Endothelial cell of umbilical vein (primary cell): ENCODE measurements at regions not wholly inside any gene's neighbourhood (a gene's known extent, or its start where the extent isn't known, plus 50 kb on each side); places are given as distances from the start of the nearest gene placed in this dataset.

ENCODE experiments used
- BruUV-seq: library from RNA; stranded (reverse); fragments of 400-500 nt; replicated peaks from 2 replicates; lab custom pipeline; 2021; lab: Mats Ljungman, UMichigan
- CTCF ChIA-PET: fragments of 300-600, 350-600 bp; sonication (Branson Sonifier 250); formaldehyde crosslinking; loops from one replicate; lab custom pipeline; 2021; ENCODE audit warnings: antibody characterized with exemption, inconsistent platforms; lab: Charles Lee
- POLR2A ChIA-PET: fragments of 300-600, 350-600 bp; sonication (Branson Sonifier 250); formaldehyde crosslinking; loops from one replicate; lab custom pipeline; 2021; ENCODE audit warnings: antibody characterized with exemption, inconsistent platforms; lab: Charles Lee
- DNase-seq: peaks from one replicate; pipeline ENCODE4 v3.0.0-alpha.2; 2011; ENCODE audit warnings: low read depth, low spot score
- FAIRE-seq: peaks from 2 replicates; lab custom pipeline; 2011; peaks lifted over from hg19 to GRCh38; lab: Jason Lieb, UNC
- H2AFZ ChIP-seq: 2 replicates; pipeline ENCODE4 v1.6.0; 2012; ENCODE audit warnings: low read depth, low read length, control low read depth, inconsistent platforms
- H3K27ac ChIP-seq: 2 replicates; pipeline ENCODE4 v1.5.1; 2011; ENCODE audit warnings: low read depth, mild to moderate bottlenecking, control low read depth, low read length, moderate library complexity; ENCODE audit not compliant: insufficient read depth
- H3K27me3 ChIP-seq, 2 experiments: 2 replicates each; pipeline versions ENCODE4 v1.6.0 to v1.6.1; 2011; ENCODE audit warnings: low read length in 2 of 2, mixed read lengths in 1 of 2; ENCODE audit not compliant: control insufficient read depth in 2 of 2, insufficient read depth in 2 of 2
- H3K36me3 ChIP-seq, 2 experiments: 2 replicates in 1 of 2; 3 replicates in 1 of 2; pipeline ENCODE4 v1.5.1; 2011; ENCODE audit warnings: low read length in 2 of 2, mild to moderate bottlenecking in 1 of 2, moderate library complexity in 1 of 2; ENCODE audit not compliant: control insufficient read depth in 2 of 2, insufficient read depth in 2 of 2; ENCODE audit errors: extremely low read depth in 1 of 2
- H3K4me1 ChIP-seq: 3 replicates; pipeline ENCODE4 v1.5.1; 2011; ENCODE audit warnings: mild to moderate bottlenecking, low read length; ENCODE audit not compliant: control insufficient read depth, insufficient read depth; ENCODE audit errors: extremely low read depth
- H3K4me2 ChIP-seq: 2 replicates; pipeline ENCODE4 v1.6.1; 2011; ENCODE audit warnings: low read length, control low read depth, mixed read lengths; ENCODE audit not compliant: insufficient read depth
- H3K4me3 ChIP-seq, 3 experiments: fragments of 200-600 bp in 1 of 3; sonication (generic), shearing (Covaris generic) in 1 of 3; replicated peaks in 1 of 3; 2 replicates each; pipeline ENCODE4 v1.5.1; 2011 to 2016; ENCODE audit warnings: control low read depth in 3 of 3, low read length in 3 of 3, mild to moderate bottlenecking in 2 of 3, inconsistent platforms in 1 of 3, low read depth in 1 of 3, moderate library complexity in 1 of 3; ENCODE audit not compliant: insufficient read depth in 1 of 3
- H3K79me2 ChIP-seq: 2 replicates; pipeline ENCODE4 v1.6.0; 2012; ENCODE audit warnings: low read length, inconsistent platforms; ENCODE audit not compliant: control insufficient read depth, insufficient read depth
- H3K9ac ChIP-seq: replicated peaks from 2 replicates; pipeline ENCODE3; 2011; ENCODE audit warnings: low read length, control low read depth; ENCODE audit not compliant: insufficient read depth; ENCODE audit errors: extremely low read depth
- H3K9me1 ChIP-seq: replicated peaks from 3 replicates; pipeline ENCODE4 v1.6.0; 2011; ENCODE audit warnings: mild to moderate bottlenecking, low read length; ENCODE audit not compliant: control insufficient read depth, insufficient read depth; ENCODE audit errors: extremely low read depth
- H3K9me3 ChIP-seq: replicated peaks from 2 replicates; pipeline ENCODE4 v1.5.1; 2012; ENCODE audit warnings: low read length, inconsistent platforms; ENCODE audit not compliant: control insufficient read depth, insufficient read depth
- H4K20me1 ChIP-seq: replicated peaks from 2 replicates; pipeline ENCODE3; 2011; ENCODE audit warnings: mild to moderate bottlenecking, low read length; ENCODE audit not compliant: control insufficient read depth, insufficient read depth; ENCODE audit errors: extremely low read depth
- EZH2 ChIP-seq: IDR thresholded peaks from 2 replicates; pipeline ENCODE4 v1.6.1; 2012; ENCODE audit warnings: borderline replicate concordance, low read depth, mild to moderate bottlenecking, moderate library complexity, low read length, inconsistent platforms; ENCODE audit not compliant: severe bottlenecking
- FOS ChIP-seq: IDR thresholded peaks from 2 replicates; pipeline ENCODE4 v1.6.1; 2011; ENCODE audit warnings: mild to moderate bottlenecking, low read length, moderate library complexity, borderline replicate concordance; ENCODE audit not compliant: insufficient read depth
- GATA2 ChIP-seq: IDR thresholded peaks from 2 replicates; pipeline ENCODE4 v1.7.0; 2011; ENCODE audit warnings: low read depth, mild to moderate bottlenecking, moderate library complexity, mixed read lengths, low read length; ENCODE audit not compliant: insufficient read length, insufficient read depth
- JUN ChIP-seq: IDR thresholded peaks from 2 replicates; pipeline ENCODE4 v1.6.1; 2011; ENCODE audit warnings: borderline replicate concordance, low read depth; ENCODE audit not compliant: insufficient read length, insufficient read depth
- MAX ChIP-seq: IDR thresholded peaks from 2 replicates; pipeline ENCODE4 v1.6.1; 2011; ENCODE audit not compliant: insufficient read depth, insufficient read length
- MYC ChIP-seq: IDR thresholded peaks from one replicate; pipeline ENCODE4 v1.6.1; 2011; ENCODE audit warnings: mild to moderate bottlenecking, low read depth, low read length
- POLR2A ChIP-seq: IDR thresholded peaks from 2 replicates; pipeline ENCODE4 v1.6.1; 2012; ENCODE audit warnings: low read depth, mild to moderate bottlenecking, control low read depth, low read length
- POLR2AphosphoS5 ChIP-seq: IDR thresholded peaks from 2 replicates; pipeline ENCODE4 v1.6.1; 2012; ENCODE audit warnings: low read depth, mild to moderate bottlenecking, control low read depth, low read length, moderate library complexity; ENCODE audit not compliant: insufficient read depth
- dilution Hi-C: fragments of 300-500 bp; cut with MboI; formaldehyde crosslinking; loops from one replicate; pipeline ENCODE4 v1.15.0; 2019; ENCODE audit warnings: low sequenced_read_pairs; ENCODE audit not compliant: extremely low pct_ligation_motif_present
- intact Hi-C: fragments of 100-400 bp; cut with micrococcal nuclease; formaldehyde crosslinking; loops from one replicate; pipeline ENCODE4 v1.10.0; 2022
- TF ChIP-seq, protein P1 (sequence below), 2 donors: IDR thresholded peaks; 1 replicate in 1 of 2; 2 replicates in 1 of 2; pipeline ENCODE4 v1.5.1; 2011; ENCODE audit warnings: low read length in 2 of 2, mild to moderate bottlenecking in 2 of 2, moderate library complexity in 2 of 2, control low read depth in 1 of 2, inconsistent platforms in 1 of 2, low read depth in 1 of 2; ENCODE audit not compliant: insufficient read depth in 1 of 2; ENCODE audit errors: extremely low read depth in 1 of 2

DNA sequence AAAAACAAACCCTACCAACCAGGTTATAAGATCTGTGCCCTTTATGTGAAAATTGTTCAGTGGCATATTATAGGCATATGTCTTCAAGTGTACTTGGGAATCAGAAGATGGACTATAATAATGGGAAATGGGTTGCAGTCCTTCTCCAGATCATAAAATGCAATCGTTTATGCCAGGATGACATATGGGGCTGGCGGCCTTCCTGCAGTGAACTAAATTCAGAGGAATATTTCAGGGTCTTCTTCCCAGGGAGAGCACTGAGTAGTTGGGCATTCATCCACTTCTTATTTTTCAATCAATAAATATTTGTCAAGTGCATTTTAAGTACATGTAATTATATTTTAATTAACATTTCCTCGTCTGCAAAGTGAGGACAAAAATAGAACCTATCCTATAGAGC lies 176.2 kb upstream of the CNR1 start:
- TF ChIP-seq, protein P1, sequence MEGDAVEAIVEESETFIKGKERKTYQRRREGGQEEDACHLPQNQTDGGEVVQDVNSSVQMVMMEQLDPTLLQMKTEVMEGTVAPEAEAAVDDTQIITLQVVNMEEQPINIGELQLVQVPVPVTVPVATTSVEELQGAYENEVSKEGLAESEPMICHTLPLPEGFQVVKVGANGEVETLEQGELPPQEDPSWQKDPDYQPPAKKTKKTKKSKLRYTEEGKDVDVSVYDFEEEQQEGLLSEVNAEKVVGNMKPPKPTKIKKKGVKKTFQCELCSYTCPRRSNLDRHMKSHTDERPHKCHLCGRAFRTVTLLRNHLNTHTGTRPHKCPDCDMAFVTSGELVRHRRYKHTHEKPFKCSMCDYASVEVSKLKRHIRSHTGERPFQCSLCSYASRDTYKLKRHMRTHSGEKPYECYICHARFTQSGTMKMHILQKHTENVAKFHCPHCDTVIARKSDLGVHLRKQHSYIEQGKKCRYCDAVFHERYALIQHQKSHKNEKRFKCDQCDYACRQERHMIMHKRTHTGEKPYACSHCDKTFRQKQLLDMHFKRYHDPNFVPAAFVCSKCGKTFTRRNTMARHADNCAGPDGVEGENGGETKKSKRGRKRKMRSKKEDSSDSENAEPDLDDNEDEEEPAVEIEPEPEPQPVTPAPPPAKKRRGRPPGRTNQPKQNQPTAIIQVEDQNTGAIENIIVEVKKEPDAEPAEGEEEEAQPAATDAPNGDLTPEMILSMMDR (IDR thresholded peaks at IDR 0.05; ENCODE audit: extremely low read depth in 1 of 2, insufficient read depth in 1 of 2, low read depth in 1 of 2, low read length in 2 of 2), result no peak
- TF ChIP-seq POLR2A (no peak), EZH2 (no peak), MYC (no peak), POLR2AphosphoS5 (no peak), MAX (no peak), GATA2 (no peak), JUN (no peak), FOS (no peak)
- CTCF ChIA-PET, result no interaction called here
- dilution Hi-C loops, result no loop called here

More for the DNA sequence above, 176.2 kb upstream of the CNR1 start:
- no peaks in the 10 kb centered on the region for H3K9me1 ChIP-seq
- no peak for FAIRE-seq
- POLR2A ChIA-PET, result no interaction called here
- no peaks in the 10 kb centered on the region for H3K4me1 ChIP-seq
- BruUV-seq, result no TSS peak
- no peak overlapping the region for H3K4me3 ChIP-seq
- no peaks in the 10 kb centered on the region for H3K36me3 ChIP-seq
- no peak overlapping the region for H3K4me2 ChIP-seq
- H3K79me2 ChIP-seq, result no peaks in the 10 kb centered on the region
- no peak for DNase-seq
- H3K9me3 ChIP-seq, result no peaks in the 10 kb centered on the region
- H3K27me3 ChIP-seq, result no peaks in the 10 kb centered on the region
- no peak overlapping the region for H3K9ac ChIP-seq
- H4K20me1 ChIP-seq, result no peaks in the 10 kb centered on the region
- H2AFZ ChIP-seq, result no peak overlapping the region
- H3K27ac ChIP-seq, result no peak overlapping the region
- intact Hi-C loops, result no loop called here
